Testis (tissue), 2 donors: ENCODE measurements at regions not wholly inside any gene's neighbourhood (a gene's known extent, or its start where the extent isn't known, plus 50 kb on each side); places are given as distances from the start of the nearest gene placed in this dataset.

Experiments
- CTCF ChIP-seq, 3 experiments: fragments of 450-650 bp in 2 of 3; fragments of 200-600 bp in 1 of 3; sonication (generic) in 1 of 3; IDR thresholded peaks; one replicate each; pipeline ENCODE4 v1.5.1; 2016 to 2019; ENCODE audit warnings: antibody characterized with exemption in 3 of 3, mild to moderate bottlenecking in 2 of 3, moderate library complexity in 1 of 3
- POLR2A ChIP-seq: fragments of 450-650 bp; IDR thresholded peaks from one replicate; pipeline ENCODE4 v1.6.1; 2017; ENCODE audit warnings: antibody characterized with exemption, mild to moderate bottlenecking, moderate library complexity

GRCh38 chr5:42872865-42873264, 61.2 kb upstream of the SELENOP start:
- no peak for TF ChIP-seq POLR2A
- TF ChIP-seq CTCF (IDR thresholded peaks at IDR 0.05), result no peak
